IPS-NIHi11 (cell line): ENCODE measurements at regions not wholly inside any gene's neighbourhood (a gene's known extent, or its start where the extent isn't known, plus 50 kb on each side); places are given as distances from the start of the nearest gene placed in this dataset.

Experiments
- DNase-seq: peaks from one replicate; pipeline ENCODE4 v3.0.0; 2012; ENCODE audit warnings: mixed read lengths, low spot score

DNA sequence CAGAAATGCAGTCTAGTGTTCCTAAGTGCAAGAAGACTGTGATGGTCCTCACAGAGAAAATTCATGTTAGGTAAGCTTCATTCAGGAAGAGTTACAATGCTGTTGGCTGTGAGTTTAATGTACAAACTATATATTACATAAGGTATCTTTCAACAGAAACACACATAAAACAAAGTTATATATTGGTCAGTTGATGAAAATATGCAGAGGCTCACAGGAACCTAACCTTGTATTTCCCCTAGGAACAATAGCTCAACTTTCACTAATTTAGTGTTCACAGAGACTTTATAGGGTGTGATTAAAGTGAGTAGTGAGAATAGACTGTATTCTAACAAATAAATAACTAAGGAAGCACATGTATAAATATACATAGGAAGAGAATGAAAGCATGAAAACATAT, 676.9 kb upstream of the ADGRL4 start:
- no peak for DNase-seq

DNA sequence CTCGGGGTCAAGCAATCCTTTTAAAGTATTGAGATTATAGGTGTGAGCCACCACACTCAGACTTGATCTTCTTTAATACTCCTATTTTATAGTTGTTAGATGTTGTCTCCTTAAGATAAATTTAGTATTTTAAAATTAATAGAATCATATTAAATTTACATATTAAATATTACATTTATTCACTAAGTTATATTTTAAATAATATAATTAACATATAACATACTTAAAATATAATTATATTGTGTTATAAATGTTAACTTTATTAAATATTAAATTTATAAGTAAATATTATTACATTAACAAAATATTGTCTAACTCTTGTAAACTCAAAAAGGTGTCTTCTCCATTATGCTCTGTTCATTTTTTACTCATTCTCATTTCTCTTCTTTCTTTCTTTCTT, 675.9 kb upstream of the ADGRL4 start:
- DNase-seq: no peak

DNA sequence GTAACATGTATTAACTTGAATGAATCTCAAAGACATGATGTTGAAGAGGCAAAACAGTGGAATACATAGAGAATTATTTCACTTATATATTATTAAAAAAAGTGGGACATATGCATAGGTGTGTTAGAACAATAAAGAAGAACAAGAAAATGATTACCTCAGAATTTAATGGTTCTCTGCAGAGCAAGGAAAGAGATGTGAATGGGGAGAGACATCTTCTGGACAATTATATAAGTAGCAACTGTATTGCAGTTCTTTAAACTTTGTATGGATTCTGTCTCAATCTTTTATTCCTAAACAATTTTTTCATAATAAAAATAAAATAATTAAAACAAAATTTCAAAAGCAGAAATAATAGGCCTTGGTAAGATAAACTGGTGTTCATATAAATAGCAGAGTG, 674.9 kb upstream of the ADGRL4 start:
- DNase-seq: no peak

DNA sequence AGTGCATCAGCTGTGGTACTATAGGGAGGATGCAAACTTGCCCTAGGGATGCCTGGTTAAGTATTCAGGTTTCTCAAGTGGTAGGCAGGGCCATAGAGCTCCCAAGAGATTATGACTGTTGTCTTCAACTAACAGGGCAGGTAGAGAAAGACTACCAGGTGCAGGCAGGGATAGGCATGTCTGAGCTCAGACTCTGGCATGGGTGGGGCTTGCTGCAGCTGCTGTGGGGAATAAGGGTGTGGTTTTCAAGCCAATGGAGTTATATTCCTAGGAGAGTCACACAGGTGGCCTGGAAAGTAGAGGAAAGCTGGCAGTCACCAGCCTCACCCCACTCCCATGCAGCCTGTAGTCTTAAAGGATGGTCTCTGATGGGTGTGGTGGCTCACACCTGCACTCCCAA, 673.4 kb upstream of the ADGRL4 start:
- no peak for DNase-seq

DNA sequence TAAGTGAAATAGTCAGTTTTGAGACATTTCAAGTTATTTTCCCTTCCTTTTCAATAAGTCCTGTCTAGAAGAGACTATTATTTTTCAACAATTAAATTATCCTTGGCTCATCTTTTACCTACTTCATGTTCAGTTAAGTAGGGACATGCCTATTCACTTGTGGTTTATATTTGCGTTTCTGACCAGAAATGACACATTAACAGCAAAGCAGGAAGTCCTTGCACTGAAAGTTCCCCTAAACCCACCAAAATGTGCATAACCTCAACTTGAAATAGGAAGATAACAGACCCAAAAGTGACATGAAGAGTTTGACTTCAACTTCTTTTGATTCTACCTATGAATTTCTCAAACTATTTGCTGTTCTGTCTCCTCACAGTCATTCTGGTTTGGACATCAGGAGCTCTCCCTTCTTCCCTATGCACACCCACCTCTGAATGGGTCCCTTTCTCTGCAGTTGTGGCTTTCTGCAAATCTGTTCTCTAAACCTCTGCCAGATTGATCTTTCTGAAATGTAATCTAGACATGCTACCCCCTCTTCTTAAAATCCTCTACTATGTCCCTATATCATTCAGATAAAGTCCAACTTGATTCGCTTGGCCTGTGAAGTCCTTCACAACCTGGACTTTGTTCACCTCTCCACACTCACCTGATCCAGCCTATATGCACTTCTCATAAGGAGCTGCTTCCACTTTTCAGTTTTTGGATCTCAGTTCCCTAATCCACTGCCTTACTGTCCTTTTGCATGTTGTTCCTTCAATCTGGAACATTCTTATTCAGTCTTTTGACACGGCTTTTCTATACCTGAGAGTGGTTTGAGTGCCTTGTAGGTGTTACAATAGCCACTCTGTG, 661.5 kb upstream of the ADGRL4 start:
- no peak for DNase-seq

DNA sequence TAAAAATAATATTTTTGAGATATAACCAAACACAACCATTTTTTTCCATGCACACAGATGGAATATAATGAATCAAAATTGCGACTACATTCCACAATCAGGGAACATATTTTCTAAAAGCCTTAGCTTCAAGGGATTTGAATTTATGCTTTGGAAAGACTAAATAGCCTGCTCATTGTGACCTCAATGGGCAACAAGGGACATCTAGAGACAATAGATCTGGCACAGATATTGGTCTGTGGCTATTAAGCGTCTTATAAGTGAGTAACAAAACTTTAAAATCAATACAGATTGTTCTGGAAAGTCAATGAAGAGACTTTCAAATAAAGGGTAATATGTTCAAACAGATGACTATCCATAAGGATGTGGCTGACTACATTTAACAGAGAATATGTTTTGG, 660.6 kb upstream of the ADGRL4 start:
- no peak for DNase-seq

DNA sequence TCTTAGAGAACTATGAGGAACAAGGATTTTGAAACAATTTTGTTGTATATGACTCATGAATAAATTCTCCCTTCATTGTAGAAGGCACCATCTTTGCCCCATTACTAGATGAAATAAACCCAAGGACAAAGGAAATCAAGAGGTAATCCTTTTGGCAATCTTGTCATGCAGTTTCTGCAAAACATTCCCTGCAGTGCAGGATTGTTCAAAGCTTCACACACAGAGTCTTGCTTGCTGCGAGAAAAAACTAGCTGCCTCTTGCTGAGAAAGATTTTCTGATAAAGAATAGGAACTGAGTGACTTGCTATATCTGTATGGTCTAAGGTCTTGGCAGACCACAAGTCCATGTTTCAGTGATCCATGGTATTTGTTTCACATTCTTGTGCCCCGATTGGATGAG, 657.4 kb upstream of the ADGRL4 start:
- peak; percentile 4 for DNase-seq

DNA sequence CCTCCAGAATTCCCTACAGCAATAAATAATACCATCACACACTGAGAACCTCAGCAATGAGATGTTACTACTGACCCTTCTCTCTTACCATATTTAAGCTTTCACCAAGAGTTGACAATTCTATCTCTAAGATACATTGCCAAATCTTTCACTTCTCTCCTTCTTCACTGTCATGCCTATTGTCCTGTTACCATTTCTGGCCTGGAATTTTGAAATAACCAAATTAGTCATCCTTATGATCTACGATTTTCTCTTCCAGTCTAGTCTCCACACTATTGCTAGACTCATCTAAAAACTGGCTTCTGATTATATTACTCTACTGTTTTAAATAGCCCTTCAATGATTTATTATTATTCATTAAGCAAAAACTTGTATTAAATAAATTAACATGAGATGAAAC, 656.1 kb upstream of the ADGRL4 start:
- no peak for DNase-seq

DNA sequence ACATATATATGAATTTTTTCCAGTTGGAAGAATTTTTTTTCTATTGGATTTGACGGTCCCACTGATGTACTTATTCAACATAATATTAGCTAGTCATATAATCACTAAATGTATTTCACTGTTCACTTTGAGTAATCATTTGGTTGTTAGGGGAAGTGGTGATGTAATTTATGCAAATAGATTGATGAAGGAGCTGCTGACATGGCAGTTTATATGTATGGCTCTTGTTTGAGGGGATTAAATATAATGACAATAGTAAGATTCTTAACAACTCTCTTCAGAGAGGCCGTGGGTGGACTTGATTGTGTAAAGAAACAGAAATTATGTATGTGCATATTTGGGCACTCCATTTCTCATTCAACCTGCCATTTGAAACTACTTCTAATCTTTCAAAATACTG, 653.6 kb upstream of the ADGRL4 start:
- no peak for DNase-seq

DNA sequence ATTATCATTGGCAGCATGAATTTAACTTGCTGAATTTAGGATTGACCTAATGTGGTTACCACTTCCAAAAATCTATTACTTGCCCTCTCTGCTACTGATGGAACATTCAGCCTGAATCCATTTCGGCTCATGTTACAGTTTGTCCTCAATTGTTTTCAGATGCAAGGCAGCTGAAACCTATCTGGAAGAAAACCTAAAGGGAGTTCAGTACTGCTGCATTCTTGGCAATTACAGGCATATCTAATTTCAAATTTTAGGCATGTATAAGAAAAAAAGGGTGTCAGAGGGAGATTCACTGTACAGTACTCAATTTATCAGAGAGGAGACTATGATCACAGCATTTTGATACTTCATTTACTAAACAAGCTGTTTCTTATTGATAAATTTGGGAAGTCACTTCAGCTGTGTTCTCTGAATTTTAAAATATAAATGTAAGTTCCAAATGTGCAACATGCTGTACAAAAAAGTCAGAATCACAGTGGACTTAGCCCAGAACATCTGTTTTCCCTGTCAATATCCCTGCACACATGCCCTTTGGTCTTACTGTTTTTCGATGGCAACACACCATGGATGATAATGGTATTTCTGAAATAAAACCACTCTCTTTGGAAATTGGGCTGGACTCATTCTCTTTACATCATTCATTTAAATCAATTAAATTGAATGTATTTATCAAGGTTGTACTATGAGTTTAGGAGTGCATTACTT, 651.6 kb upstream of the ADGRL4 start:
- peak; percentile 27 for DNase-seq

DNA sequence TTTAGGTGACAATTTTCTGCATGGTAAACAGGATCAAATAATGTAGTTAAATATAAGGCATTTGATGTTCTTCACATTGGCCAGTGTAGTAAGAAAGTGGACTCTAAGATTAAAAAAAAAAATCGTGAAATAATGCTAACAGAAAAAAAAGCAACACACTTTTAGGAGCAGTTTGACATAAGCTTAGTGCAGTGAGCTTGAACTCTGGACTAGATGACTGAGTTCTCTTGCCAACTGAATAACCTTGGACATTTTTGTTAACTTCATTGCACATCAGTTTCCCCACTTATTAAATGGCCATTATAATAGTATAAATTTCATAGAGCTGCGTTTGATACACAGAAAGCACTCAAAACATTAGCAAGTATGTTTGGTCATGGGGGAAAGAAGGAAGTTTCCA, 649.3 kb upstream of the ADGRL4 start:
- no peak for DNase-seq

DNA sequence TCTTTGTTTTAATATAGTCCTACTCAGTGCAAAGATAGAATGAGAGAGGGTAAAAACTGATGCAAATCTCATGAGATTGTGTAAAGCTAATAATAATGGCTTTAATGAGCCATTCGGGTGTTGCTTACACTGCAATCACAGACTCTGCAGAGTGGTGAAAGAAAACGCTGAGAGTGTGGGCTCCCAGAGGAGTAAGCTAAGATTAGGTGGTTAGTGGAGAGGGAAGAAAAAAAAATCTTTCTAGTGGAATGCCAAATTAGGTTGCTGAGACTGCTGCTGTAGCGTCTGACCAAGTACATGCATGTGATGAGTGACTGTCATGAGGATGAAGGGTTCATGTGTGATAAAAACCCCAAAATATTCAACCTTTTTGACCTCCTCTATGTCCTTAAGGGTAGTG, 645.9 kb upstream of the ADGRL4 start:
- DNase-seq: no peak

DNA sequence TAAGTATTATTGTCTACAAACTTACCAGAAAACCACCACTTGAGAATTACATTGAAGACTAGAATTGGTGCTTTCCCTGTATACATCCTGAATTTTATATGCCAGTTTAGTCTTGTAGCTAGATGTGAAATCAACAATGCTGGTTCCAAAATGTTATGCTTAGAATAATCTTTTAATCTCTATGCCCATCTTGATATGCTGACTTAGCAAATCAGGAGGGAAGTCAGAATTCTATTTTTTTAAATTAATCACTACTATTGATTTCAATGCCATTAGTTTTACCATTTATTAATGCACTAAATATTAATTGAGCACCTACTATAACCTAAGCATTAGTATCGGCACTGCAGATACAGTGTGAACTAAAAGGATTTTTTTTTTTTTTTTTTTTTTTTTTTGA, 641.6 kb upstream of the ADGRL4 start:
- DNase-seq: no peak

DNA sequence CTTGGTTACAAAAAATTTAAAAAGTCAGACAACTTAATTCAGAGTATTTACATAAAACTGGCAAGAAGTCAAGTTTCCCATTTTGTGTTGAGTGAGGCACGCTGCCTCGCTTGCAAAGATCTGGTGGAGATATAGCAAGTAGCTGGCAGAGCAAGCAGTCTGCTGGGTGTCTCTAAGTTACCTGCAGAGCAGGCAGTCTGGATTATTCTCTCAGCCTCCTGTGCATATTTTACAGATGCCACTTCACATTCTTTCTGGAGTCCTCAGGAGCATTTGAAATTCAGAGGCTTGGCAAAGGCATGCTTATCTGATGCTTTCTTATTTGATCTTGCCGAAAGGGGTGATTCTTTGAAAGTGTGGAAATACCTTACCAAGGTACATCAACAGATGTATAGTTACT, 640.4 kb upstream of the ADGRL4 start:
- DNase-seq: peak; percentile 9

DNA sequence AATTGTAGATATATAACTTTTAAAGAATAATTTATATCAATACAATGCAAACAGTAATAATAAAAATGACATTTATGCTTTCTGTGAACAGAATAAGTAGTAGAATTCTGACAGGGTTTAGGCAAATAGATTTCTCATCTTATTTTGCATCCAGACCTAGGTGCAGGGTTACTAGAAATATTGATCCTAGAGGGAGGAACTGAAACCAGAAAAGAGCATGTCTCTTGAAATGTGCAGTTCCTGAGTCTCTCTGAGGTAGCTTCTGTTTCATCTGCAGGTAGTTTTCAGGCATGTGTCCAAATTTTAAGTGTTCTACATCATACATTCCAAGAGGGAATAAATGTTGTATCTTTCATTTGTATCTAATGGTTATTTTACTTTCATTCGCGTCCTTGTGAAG, 631.9 kb upstream of the ADGRL4 start:
- DNase-seq: no peak

DNA sequence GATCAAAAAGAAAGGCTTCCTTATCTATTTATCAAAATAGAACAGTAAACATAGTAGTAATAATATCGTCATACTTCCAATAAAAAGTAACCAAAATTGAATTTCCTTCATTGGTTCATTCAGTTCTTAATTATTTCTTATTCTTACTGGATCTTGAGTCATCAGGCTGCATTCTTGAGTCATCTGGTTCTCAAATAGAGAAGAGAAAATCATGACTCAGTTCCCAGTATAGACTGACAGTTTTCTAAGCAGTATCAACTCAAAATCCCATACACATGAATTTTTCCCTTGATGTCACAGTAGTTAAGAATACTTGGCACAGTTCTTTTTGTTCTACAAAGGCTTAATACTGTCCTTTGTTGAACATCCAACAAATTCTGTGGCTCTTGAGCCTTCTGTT, 626.9 kb upstream of the ADGRL4 start:
- DNase-seq: no peak

DNA sequence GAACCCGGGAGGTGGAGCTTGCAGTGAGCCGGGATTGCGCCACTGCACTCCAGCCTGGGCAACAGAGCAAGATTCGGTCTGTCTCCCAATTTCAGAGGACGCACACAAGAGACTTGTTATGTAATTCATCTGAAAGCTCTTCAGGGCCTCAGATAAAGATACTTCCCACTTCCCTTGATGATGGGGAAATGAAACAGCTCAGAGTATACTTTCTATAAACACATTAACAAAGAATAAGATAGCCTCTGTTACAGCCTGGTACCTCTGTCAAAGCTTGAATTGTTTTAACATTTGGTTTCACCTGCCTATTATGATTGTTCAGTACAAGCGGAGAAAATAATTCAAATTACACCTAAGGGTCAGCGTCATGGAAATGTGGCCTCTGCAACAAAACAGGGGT, 622.9 kb upstream of the ADGRL4 start:
- no peak for DNase-seq

DNA sequence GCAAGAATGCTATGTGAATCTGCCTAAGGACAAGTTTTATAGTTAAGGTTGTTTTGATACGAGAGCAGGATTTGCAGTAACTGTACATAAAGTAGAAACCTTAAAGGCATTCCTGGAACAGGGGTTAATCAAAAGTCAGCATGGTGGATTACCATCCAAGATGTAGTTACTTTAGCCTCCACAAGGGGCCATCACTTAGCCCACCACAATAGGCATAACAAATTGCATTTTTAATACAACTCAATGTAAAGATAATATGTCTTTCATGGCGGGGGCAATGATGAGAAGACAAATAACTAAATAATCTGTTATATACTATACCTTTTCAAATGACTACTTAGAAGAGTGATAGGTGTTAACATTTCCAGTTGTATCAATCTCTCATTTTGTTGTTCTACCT, 611.2 kb upstream of the ADGRL4 start:
- peak; percentile 5 for DNase-seq

DNA sequence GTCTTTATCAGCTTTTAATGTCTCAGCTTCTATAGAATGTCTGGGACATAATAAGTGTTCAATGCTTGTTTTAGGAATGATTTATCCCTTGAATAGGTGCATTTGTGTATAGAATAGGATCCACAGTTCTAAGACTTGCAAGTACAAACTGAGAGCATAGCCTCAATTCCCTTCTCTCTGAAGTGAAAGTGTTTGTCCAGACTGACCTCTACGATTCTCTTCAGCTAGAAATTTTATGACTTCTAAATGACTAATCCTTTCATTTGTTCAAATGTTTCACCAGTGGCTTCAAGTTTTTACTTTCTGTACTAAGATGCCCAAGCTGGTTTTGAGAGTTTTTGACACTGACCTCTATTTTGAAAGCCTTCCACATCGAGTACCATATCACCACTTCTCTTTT, 608.2 kb upstream of the ADGRL4 start:
- no peak for DNase-seq

DNA sequence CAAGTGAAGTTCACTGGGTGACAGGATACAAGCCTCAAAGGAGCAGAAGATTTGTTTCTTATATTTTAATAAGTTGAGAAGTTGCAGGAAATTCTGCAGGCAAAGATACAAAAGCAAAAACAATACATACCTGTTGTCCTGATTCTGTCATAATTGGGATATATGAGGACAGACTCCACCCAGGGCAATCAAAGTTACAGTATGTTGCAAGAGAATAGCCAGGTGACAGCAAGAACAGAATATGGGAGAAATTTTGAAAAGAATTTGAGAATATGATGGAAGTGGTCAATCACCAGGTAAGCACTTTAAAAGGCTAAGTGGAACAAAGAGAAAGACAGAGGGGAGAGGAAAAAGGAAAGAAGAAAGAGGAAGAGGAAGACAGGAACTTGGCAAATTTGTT, 607.6 kb upstream of the ADGRL4 start:
- DNase-seq: no peak

DNA sequence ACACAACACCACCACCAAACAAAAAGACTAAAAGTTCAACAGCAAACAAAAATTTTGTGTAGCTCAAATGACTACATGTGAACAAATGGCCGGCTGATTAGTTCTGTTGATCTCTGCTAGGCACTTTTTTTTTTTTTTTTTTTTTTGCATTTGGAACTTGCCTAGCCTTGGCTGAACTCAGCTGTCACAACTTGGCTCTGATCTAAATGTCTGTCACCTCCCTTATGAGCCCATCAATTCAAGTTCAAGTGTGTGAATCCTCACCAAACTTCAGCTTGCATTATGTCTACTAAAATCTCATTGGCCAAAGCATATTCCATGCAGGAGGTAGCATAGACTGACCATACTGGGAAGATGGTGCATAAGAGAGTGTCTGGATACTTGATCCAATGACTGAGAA, 606.5 kb upstream of the ADGRL4 start:
- DNase-seq: no peak

DNA sequence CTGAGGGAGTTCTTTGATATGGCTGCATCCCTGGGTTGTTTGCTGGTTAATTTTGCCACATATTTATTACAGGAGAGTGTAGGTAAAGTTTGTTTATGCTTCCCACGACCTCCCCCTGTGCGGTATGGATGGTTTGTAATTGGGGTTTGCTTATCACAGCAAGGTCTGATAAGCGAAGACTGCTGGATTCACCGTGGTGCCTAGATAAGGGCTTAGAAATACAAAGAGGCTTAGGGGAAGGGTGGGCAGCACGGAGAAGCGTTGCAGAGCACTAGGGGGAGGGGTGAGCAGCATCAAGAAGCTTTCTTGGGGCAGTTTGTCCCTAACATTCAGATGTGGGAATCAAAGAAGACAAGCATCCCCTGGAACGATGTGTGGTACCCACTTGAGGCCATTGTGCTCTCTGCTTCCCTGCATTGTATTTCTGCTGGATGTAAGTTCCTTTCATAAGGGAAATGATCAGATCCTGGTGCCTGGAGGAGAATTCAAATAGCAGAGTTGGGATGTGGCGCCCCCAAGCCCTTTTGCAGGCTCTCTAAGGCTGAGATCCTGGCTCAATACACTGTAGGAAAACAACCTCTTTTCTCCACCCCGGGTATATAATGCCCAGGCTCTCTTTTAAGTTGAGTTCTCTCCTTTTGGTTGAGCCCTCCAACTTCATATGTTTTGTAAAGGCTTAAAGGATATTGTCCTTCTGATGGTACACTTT, 598.1 kb upstream of the ADGRL4 start:
- no peak for DNase-seq

DNA sequence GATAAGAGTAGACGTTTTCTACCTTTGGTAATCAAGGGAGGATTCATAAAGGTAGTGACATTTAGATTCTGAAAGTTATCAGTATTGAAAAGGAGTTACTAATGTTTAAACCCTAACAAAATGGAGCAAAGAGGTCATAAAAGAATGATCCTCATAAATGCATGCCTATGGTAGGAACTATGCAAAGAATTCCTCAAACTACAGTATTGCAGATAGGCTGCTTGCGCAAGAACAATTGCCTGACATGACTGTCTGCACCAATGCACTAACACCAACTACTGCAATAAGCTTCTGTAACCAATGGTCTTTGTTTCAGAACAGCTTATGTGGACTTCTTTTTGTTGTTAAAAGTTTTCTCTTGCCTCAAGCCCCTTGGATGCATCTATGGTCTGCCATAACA, 597.3 kb upstream of the ADGRL4 start:
- no peak for DNase-seq
